Activated CD8-positive, alpha-beta T cell treated with anti-CD3 and anti-CD28 coated beads for 36 hours (primary cell): ENCODE measurements at regions not wholly inside any gene's neighbourhood (a gene's known extent, or its start where the extent isn't known, plus 50 kb on each side); places are given as distances from the start of the nearest gene placed in this dataset.

ENCODE experiments used
- ATAC-seq: fragments of 200-7000 bp; cut with Tn5 transposase; one replicate; pipeline ENCODE4 v1.10.0; 2021; ENCODE audit warnings: mild to moderate bottlenecking, moderate library complexity
- CTCF ChIA-PET: fragments of 350-600 bp; sonication (Branson Sonifier 250); formaldehyde crosslinking; loops from one replicate; lab custom pipeline; 2021; ENCODE audit warnings: antibody characterized with exemption; lab: Charles Lee
- POLR2A ChIA-PET: fragments of 350-600 bp; sonication (Branson Sonifier 250); formaldehyde crosslinking; loops from one replicate; lab custom pipeline; 2021; ENCODE audit warnings: antibody characterized with exemption; lab: Charles Lee
- DNase-seq: peaks from one replicate; pipeline ENCODE4 v3.0.0-alpha.2; 2020
- H3K27ac Mint-ChIP-seq: one replicate; pipeline ENCODE4 v1.8.0; 2021; ENCODE audit warnings: mild to moderate bottlenecking, mixed read lengths
- H3K27me3 Mint-ChIP-seq: one replicate; pipeline ENCODE4 v1.8.0; 2021; ENCODE audit warnings: mixed read lengths
- H3K36me3 Mint-ChIP-seq: one replicate; pipeline ENCODE4 v1.8.0; 2021; ENCODE audit warnings: low read depth, mixed read lengths
- H3K4me1 Mint-ChIP-seq: one replicate; pipeline ENCODE4 v1.8.0; 2021; ENCODE audit warnings: low read depth, mixed read lengths
- H3K4me3 Mint-ChIP-seq: one replicate; pipeline ENCODE4 v1.8.0; 2021; ENCODE audit warnings: mild to moderate bottlenecking, moderate library complexity, mixed read lengths
- H3K9me3 Mint-ChIP-seq: one replicate; pipeline ENCODE4 v1.8.0; 2021; ENCODE audit warnings: mixed read lengths
- CTCF ChIP-seq: fragments of 200-600 bp; IDR thresholded peaks from one replicate; pipeline ENCODE4 v1.8.0; 2022; ENCODE audit warnings: antibody characterized with exemption, mild to moderate bottlenecking
- intact Hi-C: fragments of 100-400 bp; cut with micrococcal nuclease; formaldehyde crosslinking; loops from one replicate; pipeline ENCODE4 v1.10.0; 2022

- H3K4me3 Mint-ChIP-seq, result no peak overlapping the region
- no peak for ATAC-seq
- CTCF ChIA-PET, result interaction anchor here (1.7 kb wide), 1 partner anchor 9 kb away, joined by 3 read pairs; no protein-coding TSS in a partner anchor
- H3K27ac Mint-ChIP-seq, result no peak overlapping the region
- H3K36me3 Mint-ChIP-seq, result no peaks in the 10 kb centered on the region
- H3K27me3 Mint-ChIP-seq, result no peaks in the 10 kb centered on the region
- no peak for DNase-seq
- no peaks in the 10 kb centered on the region for H3K4me1 Mint-ChIP-seq
- no peak for TF ChIP-seq CTCF
- H3K9me3 Mint-ChIP-seq, result peaks cover 15% of the 10 kb centered on the region
- POLR2A ChIA-PET, result no interaction called here
- intact Hi-C loops, result no loop called here
Measured at GRCh38 chr5:3511519-3511918, 84.1 kb upstream of the IRX1 start.

GRCh38 chr5:3510642-3511417 lies 84.8 kb upstream of the IRX1 start:
- ATAC-seq, result no peak
- TF ChIP-seq CTCF, result no peak
- intact Hi-C loops, result no loop called here
- CTCF ChIA-PET, result no interaction called here
- POLR2A ChIA-PET, result no interaction called here
- Mint-ChIP-seq H3K4me3 (no peak overlapping the region), H3K36me3 (no peaks in the 10 kb centered on the region), H3K4me1 (no peaks in the 10 kb centered on the region), H3K27ac (no peak overlapping the region), H3K9me3 (peaks cover 15% of the 10 kb centered on the region), H3K27me3 (no peaks in the 10 kb centered on the region)
- no peak for DNase-seq

GRCh38 chr5:3509290-3509689 lies 86.3 kb upstream of the IRX1 start:
- no peak for TF ChIP-seq CTCF
- CTCF ChIA-PET, result no interaction called here
- DNase-seq, result no peak
- no peak for ATAC-seq
- intact Hi-C loops, result no loop called here
- Mint-ChIP-seq H3K4me3 (no peak overlapping the region), H3K36me3 (no peaks in the 10 kb centered on the region), H3K9me3 (peaks cover 15% of the 10 kb centered on the region), H3K27me3 (no peaks in the 10 kb centered on the region), H3K27ac (no peak overlapping the region), H3K4me1 (no peaks in the 10 kb centered on the region)
- POLR2A ChIA-PET, result no interaction called here

- DNase-seq (no peak), ATAC-seq (no peak)
- TF ChIP-seq CTCF, result no peak
- H3K4me1 Mint-ChIP-seq, result no peaks in the 10 kb centered on the region
- intact Hi-C loops, result no loop called here
- ChIA-PET POLR2A (no interaction called here), CTCF (no interaction called here)
- peaks cover 16% of the 10 kb centered on the region for H3K9me3 Mint-ChIP-seq
- H3K27me3 Mint-ChIP-seq, result no peaks in the 10 kb centered on the region
- H3K36me3 Mint-ChIP-seq, result no peaks in the 10 kb centered on the region
- H3K4me3 Mint-ChIP-seq, result no peak overlapping the region
- no peak overlapping the region for H3K27ac Mint-ChIP-seq
Measured at GRCh38 chr5:3508395-3508794, 87.2 kb upstream of the IRX1 start.

- no peak for ATAC-seq
- no peak for DNase-seq
- ChIA-PET CTCF (no interaction called here), POLR2A (no interaction called here)
- Mint-ChIP-seq H3K27ac (no peak overlapping the region), H3K4me1 (no peaks in the 10 kb centered on the region), H3K27me3 (peaks cover 2% of the 10 kb centered on the region), H3K9me3 (peaks cover 4% of the 10 kb centered on the region), H3K4me3 (no peak overlapping the region), H3K36me3 (no peaks in the 10 kb centered on the region)
- intact Hi-C loops, result no loop called here
- no peak for TF ChIP-seq CTCF
Measured at GRCh38 chr5:3490957-3491507, 104.6 kb upstream of the IRX1 start.
